Sigmoid colon (tissue), 6 donors: ENCODE measurements at regions not wholly inside any gene's neighbourhood (a gene's known extent, or its start where the extent isn't known, plus 50 kb on each side); places are given as distances from the start of the nearest gene placed in this dataset.

Experiments
- DNase-seq: peaks from one replicate; pipeline ENCODE4 v3.0.0-alpha.2; 2019
- H3K27ac ChIP-seq, 4 donors: fragments of 200-600 bp; sonication (generic); one replicate each; pipeline ENCODE4 v1.5.1; 2016 to 2019; ENCODE audit warnings: mild to moderate bottlenecking in 1 of 4
- H3K27me3 ChIP-seq, 3 donors: fragments of 200-600 bp; sonication (generic); one replicate each; pipeline ENCODE4 v1.5.1; 2019; ENCODE audit warnings: mild to moderate bottlenecking in 1 of 3
- H3K36me3 ChIP-seq, 4 donors: fragments of 200-600 bp; sonication (generic); one replicate each; pipeline ENCODE4 v1.5.1; 2016 to 2019
- H3K4me1 ChIP-seq, 4 donors: fragments of 200-600 bp; sonication (generic); one replicate each; pipeline ENCODE4 v1.5.1; 2017 to 2019
- H3K4me3 ChIP-seq, 4 donors: fragments of 200-600 bp; sonication (generic); one replicate each; pipeline ENCODE4 v1.5.1; 2017 to 2019; ENCODE audit warnings: mild to moderate bottlenecking in 2 of 4, moderate library complexity in 1 of 4
- H3K9me3 ChIP-seq, 4 donors: fragments of 200-600 bp in 3 of 4; sonication (generic) in 3 of 4; one replicate each; pipeline versions ENCODE4 v1.5.1 to v1.6.1; 2013 to 2019
- CTCF ChIP-seq, 4 experiments: fragments of 450-650 bp in 3 of 4; fragments of 200-600 bp in 1 of 4; IDR thresholded peaks; one replicate each; pipeline ENCODE4 v1.5.1; 2016 to 2019; ENCODE audit warnings: antibody characterized with exemption in 4 of 4, mild to moderate bottlenecking in 3 of 4, moderate library complexity in 2 of 4
- EP300 ChIP-seq, 4 donors: sonication (generic); formaldehyde crosslinking; IDR thresholded peaks; one replicate each; pipeline ENCODE4 v1.6.1; 2017; ENCODE audit warnings: antibody characterized with exemption in 4 of 4
- POLR2A ChIP-seq, 2 donors: fragments of 450-650 bp; IDR thresholded peaks; one replicate each; pipeline ENCODE4 v1.6.1; 2016; ENCODE audit warnings: antibody characterized with exemption in 2 of 2, mild to moderate bottlenecking in 2 of 2, moderate library complexity in 2 of 2
- POLR2AphosphoS5 ChIP-seq, 4 donors: sonication (generic); formaldehyde crosslinking; IDR thresholded peaks; one replicate each; pipeline ENCODE4 v1.6.1; 2017; ENCODE audit warnings: antibody characterized with exemption in 4 of 4
- WGBS, 2 donors: extraction: QIAGEN DNeasy Blood & Tissue Kit; methylation state at CpG; one replicate each; pipeline ENCODE4 v1.1.7; 2013; 5-methylcytosine and 5-hydroxymethylcytosine counted together
- intact Hi-C: fragments of 100-400 bp; cut with DNase I; formaldehyde crosslinking; loops from one replicate; pipeline ENCODE4 v1.15.1; 2023
- donor health status: healthy with polysubstance abuse.
- donor health status: healthy.

GRCh38 chr3:155018621-155019330 lies 61.3 kb upstream of the MME start:
- Histone ChIP-seq H3K27me3 (no peaks in the 10 kb centered on the region), H3K36me3 (no peaks in the 10 kb centered on the region), H3K4me1 (peaks cover 0 to 14% (median 7%) of the 10 kb centered on the region in 4 donors), H3K4me3 (no peak overlapping the region), H3K9me3 (no peaks in the 10 kb centered on the region), H3K27ac (no peak overlapping the region)
- intact Hi-C loops: no loop called here
- no peak for DNase-seq
- 68 to 76% methylated on average over 5 of the region's 5 CpGs for WGBS, 2 donors
- TF ChIP-seq EP300 (IDR thresholded peaks at IDR 0.05): no peak
- TF ChIP-seq CTCF (IDR thresholded peaks at IDR 0.05): no peak
- TF ChIP-seq POLR2AphosphoS5 (IDR thresholded peaks at IDR 0.05): no peak
- TF ChIP-seq POLR2A (IDR thresholded peaks at IDR 0.05): no peak

- no peak for DNase-seq
- H3K4me3 ChIP-seq: no peak overlapping the region
- H3K9me3 ChIP-seq: no peaks in the 10 kb centered on the region
- no peaks in the 10 kb centered on the region for H3K27me3 ChIP-seq
- H3K4me1 ChIP-seq: peaks cover 0 to 14% (median 7%) of the 10 kb centered on the region in 4 donors
- WGBS, 2 donors: 69 to 72% methylated on average over 2 of the region's 2 CpGs
- H3K27ac ChIP-seq: no peak overlapping the region
- TF ChIP-seq EP300 (IDR thresholded peaks at IDR 0.05) (no peak), POLR2AphosphoS5 (IDR thresholded peaks at IDR 0.05) (no peak), CTCF (IDR thresholded peaks at IDR 0.05) (no peak), POLR2A (IDR thresholded peaks at IDR 0.05) (no peak)
- no peaks in the 10 kb centered on the region for H3K36me3 ChIP-seq
- intact Hi-C loops: no loop called here
Measured at GRCh38 chr3:155015776-155016436, 64.2 kb upstream of the MME start.

- H3K36me3 ChIP-seq: no peaks in the 10 kb centered on the region
- TF ChIP-seq POLR2AphosphoS5 (IDR thresholded peaks at IDR 0.05) (no peak), CTCF (IDR thresholded peaks at IDR 0.05) (no peak), EP300 (IDR thresholded peaks at IDR 0.05) (no peak), POLR2A (IDR thresholded peaks at IDR 0.05) (no peak)
- WGBS, 2 donors: 62 to 94% methylated on average over 2 of the region's 2 CpGs
- peaks cover 0 to 12% (median 6%) of the 10 kb centered on the region in 4 donors for H3K4me1 ChIP-seq
- no peak overlapping the region for H3K27ac ChIP-seq
- DNase-seq: no peak
- intact Hi-C loops: no loop called here
- H3K27me3 ChIP-seq: no peaks in the 10 kb centered on the region
- no peak overlapping the region for H3K4me3 ChIP-seq
- no peaks in the 10 kb centered on the region for H3K9me3 ChIP-seq
Measured at GRCh38 chr3:155014953-155015352, 65.2 kb upstream of the MME start.

GRCh38 chr3:155013427-155013826 lies 66.7 kb upstream of the MME start:
- Histone ChIP-seq H3K4me3 (no peak overlapping the region), H3K36me3 (no peaks in the 10 kb centered on the region), H3K27ac (no peak overlapping the region), H3K4me1 (no peaks in the 10 kb centered on the region), H3K9me3 (no peaks in the 10 kb centered on the region), H3K27me3 (no peaks in the 10 kb centered on the region)
- 42 to 91% methylated on average over 2 of the region's 2 CpGs for WGBS, 2 donors
- no peak for DNase-seq
- intact Hi-C loops: no loop called here
- TF ChIP-seq CTCF (IDR thresholded peaks at IDR 0.05): no peak
- no peak for TF ChIP-seq POLR2AphosphoS5 (IDR thresholded peaks at IDR 0.05)
- TF ChIP-seq EP300 (IDR thresholded peaks at IDR 0.05): no peak
- no peak for TF ChIP-seq POLR2A (IDR thresholded peaks at IDR 0.05)
